OCI-LY1 (cell line): ENCODE measurements at regions not wholly inside any gene's neighbourhood (a gene's known extent, or its start where the extent isn't known, plus 50 kb on each side); places are given as distances from the start of the nearest gene placed in this dataset.

Source experiments
- CTCF ChIP-seq: fragments of 200-600 bp; sonication (generic), shearing (Covaris generic); IDR thresholded peaks from 2 replicates; pipeline ENCODE4 v1.5.1; 2017; ENCODE audit warnings: mild to moderate bottlenecking, antibody characterized with exemption, low read length, moderate library complexity, mixed read lengths
- EZH2 ChIP-seq: fragments of 200-600 bp; sonication (generic), shearing (Covaris generic); IDR thresholded peaks from 2 replicates; pipeline ENCODE4 v1.8.0; 2017; ENCODE audit warnings: borderline replicate concordance, mixed run types, mild to moderate bottlenecking, antibody characterized with exemption, low read length, moderate library complexity, mixed read lengths

DNA sequence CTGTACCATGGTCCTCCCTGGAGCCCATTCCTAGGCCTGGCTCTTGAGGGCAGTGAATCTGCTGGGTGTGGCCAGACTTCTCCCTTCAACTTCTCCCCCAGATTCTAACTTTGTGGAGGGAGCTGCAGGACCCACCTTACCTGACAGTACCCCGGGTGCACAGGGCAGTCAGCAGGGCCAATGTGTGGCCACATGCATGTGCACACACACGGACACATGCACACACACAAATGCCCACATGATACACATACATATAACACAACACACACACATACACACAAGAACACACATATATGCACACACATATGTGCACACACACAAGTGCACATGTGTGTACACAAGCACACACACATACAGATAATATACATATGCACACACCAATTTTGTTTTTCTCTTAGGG lies 300.0 kb upstream of the HS6ST1 start:
- no peak for TF ChIP-seq CTCF
- no peak for TF ChIP-seq EZH2
